HG03571 (cell line): ENCODE measurements at regions not wholly inside any gene's neighbourhood (a gene's known extent, or its start where the extent isn't known, plus 50 kb on each side); places are given as distances from the start of the nearest gene placed in this dataset.

Experiments used
- ATAC-seq: cut with Tn5 transposase; IDR thresholded peaks from one replicate; pipeline ENCODE4 v1.9.1; 2021; ENCODE audit not compliant: unreplicated experiment

DNA sequence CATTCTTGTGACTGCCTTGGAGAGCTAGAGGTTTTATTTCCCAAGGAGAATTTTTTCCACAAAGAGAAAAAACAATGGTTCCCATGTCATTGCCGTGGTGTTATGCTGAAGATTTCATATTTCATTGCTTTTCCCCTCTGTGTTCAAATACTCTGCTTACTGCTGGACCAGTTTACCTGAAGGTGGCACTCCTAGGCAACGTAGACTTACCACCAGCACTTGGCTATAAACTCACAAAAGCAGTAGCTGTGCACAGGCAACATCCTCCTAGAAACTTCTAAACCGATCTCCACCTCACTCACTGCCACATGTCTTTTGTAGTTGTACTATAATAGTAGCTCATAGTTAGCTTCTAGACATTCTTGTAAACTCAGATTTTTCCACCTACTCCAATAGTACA is 1319.7 kb upstream of the CRIM1 start:
- ATAC-seq, result no peak

DNA sequence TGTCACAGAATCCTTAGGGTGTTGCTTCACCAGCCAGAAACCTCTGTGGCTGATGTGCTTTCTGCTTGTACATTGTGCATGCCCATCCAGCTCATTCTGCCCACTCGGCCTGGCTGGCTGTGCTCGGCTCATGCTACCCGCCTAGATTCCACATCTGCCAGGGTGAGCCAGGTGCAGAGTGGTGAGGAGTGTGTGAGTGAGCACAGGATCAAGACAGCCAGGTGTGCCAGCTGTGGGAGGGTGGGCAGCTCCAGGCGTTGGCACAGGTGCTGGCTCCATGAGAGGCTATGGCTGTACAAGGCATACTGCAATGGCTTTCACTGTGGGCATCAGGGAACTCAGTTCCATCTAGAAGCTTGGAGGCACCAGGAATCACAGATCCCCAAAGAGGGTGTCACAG is 1321.8 kb upstream of the CRIM1 start:
- no peak for ATAC-seq

DNA sequence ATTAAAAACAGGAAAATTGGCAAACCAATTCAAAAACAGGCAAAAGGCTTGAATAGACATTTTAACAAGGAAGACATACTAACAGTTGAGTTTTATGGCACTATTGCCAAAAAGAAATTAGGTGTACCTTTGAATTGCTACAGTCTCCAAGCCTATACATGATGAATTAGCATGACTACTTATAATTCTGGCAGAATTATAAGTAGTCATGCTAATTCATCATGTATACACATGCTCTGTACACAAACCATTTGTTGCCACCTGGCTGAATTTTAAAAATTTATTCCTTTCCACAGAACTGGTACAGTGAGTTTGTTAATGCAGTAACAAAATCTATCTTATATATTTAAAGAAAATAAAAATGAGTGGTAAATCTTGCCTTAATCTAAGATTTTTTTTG is 1332.0 kb upstream of the CRIM1 start:
- ATAC-seq, result no peak

DNA sequence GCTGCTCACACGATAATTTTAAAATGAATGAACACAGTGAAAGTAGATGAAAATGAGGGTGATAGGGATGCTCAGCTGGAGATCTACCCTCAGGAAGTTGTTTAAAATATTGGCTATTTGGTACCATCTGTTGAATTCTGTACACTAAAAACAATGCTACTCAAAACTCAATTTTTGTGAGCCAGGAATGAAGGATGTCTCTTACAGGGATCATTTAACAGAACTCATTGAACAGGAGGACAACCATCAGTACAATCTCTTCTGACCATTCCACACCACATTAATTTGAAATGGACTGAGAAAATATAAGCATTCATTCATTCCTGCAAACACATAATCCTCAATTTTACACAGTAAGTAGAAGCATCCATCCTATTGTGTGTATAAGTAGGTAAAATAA is 1355.1 kb upstream of the CRIM1 start:
- no peak for ATAC-seq

- ATAC-seq, result no peak
These were observed 1356.8 kb upstream of the CRIM1 start for GRCh38 chr2:34998741-34999140.

DNA sequence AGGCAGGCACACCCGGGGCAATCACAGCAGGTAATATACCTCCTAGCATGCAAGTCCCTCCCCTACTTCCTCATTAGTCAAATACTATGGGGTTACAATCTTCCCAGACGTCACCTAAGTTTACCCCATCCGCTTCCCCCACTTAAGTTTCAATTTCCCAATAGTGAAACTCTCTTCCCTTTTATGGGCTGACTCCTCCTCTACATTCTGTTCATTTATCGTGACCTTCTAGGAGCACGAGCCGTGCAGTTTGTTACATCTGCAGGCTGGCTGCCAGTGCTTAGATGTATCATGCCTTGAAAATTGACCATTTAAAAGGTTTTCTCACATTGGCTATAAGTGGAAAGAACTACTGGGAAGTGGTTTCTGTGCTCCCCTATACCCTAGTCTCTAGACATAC is 1357.8 kb upstream of the CRIM1 start:
- ATAC-seq, result no peak

- no peak for ATAC-seq
These were observed 1360.4 kb upstream of the CRIM1 start for GRCh38 chr2:34995196-34995595.

DNA sequence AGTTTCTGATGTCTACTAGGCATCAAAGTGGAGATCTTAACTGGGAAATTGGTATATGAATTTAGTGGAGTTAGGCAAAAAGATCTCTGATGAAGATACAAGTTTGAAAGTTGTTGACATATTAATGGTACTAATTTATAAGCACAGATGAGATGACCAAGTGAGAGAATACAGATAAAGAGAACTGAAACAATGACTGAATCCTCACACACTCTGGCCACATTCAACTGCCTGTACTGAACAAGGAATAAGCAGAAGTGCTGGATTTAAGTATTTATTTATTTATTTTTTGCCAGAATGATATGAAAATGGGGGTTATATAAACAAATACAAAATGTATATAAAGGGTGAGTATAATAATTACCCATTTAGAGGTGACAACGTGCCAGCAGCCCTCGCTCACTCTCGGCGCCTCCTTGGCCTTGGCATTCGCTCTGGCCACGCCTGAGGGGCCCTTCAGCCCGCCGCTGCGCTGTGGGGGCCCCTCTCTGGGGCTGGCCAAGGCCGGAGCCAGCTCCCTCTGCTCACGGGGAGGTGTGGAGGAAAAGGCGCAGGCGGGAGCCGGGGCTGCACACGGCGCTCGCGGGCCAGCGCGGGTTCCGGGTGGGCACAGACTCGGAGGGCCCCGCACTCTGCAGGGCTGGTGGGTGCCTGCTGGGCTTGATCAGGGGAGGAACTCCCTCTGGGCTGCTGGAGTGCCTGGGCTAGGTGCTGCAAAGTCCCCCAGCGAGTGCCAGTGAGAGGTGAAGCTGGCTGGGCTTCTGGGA is 1363.9 kb upstream of the CRIM1 start:
- ATAC-seq, result no peak

DNA sequence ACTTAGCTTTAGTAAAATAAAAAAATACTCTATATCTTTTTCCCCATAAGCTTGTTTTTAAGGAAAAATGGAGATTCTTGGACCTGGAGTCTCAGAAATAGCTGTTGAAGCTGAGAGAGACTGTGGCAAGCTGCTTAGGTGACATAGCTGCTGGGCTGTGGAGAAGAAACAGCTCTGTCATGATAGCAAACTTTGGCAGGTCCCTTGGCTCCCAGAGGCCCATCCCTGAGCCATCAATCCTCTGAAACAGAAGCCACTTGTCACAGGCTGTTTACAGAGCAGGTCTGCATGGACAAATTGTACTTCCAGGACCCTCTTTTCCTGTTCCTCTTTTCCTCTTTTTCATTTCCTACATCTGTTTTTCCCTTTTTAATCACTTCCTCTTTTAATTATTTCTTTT is 1370.1 kb upstream of the CRIM1 start:
- no peak for ATAC-seq

DNA sequence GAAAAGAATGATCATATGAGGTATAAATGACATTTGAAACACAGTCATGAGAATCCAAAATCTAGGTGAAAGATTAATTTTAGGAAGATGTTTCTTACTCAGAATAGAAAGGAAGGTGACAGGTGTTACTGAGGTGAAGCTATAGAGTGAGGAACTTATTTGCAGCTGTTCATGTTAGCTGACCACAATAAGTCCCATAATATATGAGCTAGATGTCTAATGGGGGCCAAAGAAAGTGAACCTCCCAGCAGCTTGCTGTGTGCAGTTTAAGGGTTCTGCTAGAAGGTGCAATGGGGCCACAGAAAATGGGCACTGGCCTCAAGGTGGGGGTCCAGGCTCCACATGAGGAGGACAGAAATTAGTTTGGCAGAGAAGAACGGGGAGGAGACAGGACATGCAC is 1374.9 kb upstream of the CRIM1 start:
- no peak for ATAC-seq

DNA sequence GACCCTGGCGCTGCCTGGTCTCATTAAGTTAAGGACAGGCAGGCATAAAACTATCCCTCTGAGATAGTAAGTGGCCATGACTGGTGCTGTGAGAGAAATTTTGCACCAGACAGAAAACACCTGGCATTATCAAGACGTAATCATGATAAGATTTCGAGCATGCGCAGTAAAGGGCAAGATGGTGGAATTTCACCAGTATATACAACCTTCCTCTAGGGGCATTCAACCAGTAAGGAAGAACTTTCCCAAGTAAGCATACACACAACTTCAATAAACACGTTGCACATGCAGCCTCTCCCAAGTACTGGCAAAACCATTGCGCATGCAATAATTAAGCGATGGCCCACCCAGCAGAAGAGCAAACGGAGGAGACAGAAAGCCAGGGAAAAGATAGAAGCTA is 1376.4 kb upstream of the CRIM1 start:
- no peak for ATAC-seq

DNA sequence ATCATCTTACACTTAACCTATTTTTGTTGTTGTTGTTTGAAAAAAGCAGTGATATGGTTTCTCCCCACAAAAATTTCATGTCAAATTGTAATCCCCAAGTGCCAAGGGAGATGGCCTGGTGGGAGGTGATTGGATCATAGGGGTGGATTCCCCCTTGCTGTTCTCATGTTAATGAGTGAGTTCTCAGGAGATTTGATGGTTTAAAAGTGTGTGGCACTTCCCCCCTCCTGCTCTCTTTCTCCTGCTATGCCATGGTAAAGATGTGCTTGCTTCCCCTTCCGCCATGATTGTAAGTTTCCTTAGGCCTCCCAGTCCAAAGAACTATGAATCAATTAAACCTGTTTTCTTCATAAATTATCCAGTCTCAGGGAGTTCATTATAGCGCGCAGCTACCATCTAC is 1362.7 kb upstream of the FAM98A start:
- no peak for ATAC-seq

GRCh38 chr2:34954758-34955157 is 1355.7 kb upstream of the FAM98A start:
- no peak for ATAC-seq

DNA sequence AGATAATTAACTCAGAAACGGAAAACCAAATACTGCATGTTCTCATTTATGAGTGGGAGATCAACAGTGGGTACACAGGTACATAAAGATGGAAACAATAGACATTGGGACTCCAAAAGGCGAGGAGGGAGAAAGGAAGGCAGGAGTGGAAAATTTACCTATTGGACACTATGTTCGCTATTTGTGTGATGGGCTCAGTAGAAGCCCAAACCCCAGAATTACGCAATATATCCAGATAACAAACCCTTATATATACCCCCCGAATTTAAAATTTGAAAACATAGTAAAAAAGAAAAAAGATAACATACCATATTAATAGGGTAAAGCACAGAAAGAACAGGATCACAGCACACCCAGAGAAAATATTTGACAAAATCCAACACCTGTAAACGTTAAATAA is 1351.7 kb upstream of the FAM98A start:
- ATAC-seq, result no peak

DNA sequence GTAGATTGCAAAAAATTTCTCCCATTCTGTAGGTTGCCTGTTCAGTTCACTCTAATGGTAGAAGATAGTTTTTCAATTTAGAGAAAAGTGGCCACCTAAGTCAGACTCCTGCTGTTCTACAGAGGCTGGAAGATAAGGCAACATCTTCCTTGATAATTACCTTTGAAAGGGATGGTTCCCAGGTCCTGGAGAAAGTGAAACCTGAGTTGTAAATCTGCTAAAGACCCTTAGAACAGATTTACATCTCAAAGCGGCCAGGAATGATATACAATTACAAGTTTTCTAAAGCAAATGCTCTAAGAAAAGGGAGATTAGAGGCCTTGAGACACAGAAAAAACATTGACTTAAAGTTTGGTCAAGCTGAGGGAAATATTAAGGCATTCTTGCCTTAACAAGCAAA is 1350.2 kb upstream of the FAM98A start:
- no peak for ATAC-seq

DNA sequence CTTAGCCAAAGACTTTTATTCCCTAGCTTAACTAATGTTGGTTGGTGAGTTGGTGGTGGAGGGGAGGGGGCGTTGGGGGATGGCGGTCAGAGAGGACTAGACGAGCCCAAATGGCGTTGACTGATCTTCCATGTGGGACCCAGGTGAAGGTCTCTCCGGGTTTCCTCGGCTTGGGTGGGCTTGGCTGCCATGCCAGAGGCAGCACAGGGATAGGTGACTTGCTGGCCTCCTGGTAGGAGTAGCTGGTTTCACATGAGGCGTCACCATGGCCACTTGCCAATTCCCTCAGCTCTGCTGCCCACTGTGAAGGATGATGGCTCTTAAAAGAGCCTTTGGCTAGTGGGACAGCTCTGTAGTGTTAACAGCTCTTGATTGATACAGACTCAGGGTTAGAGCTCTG is 1337.0 kb upstream of the FAM98A start:
- no peak for ATAC-seq

DNA sequence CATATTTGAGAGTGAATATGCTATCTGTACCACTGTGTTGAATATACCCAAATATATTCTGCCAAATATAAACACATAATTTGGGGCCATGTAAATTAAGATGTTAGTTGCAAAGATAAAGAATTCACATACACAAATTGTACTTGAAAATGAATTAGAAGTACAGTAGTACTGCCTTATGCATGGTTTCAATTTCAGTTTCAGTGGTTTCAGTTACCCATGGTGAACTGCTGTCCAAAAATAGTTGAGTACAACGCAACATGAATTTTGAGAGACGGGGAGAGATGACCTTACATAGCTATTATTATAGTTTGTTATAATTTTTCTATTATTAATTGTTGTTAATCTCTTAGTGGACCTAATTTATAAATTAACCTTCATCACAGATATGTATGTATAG is 1313.0 kb upstream of the FAM98A start:
- peak; percentile 74 for ATAC-seq

GRCh38 chr2:34909992-34910705 is 1311.0 kb upstream of the FAM98A start:
- no peak for ATAC-seq

GRCh38 chr2:34907812-34908211 is 1308.7 kb upstream of the FAM98A start:
- ATAC-seq, result no peak

DNA sequence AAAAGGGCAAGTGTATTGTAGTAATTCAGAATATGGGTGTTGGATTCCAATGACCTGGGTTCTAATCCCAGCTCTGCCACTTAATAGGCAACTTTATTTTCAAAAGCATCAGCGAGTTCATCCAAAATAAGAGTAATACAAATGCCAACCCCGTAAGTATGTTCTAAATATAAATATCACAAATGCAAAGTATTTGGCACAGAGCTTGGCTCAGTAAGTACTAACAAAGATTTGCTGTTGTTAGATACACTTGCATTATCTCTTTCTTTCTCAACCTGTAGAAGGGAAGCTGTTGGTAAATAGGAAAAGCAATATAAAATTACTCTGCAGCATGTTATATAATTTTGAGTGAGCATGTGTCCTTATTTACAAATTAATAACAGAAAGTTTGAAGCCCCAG is 1302.6 kb upstream of the FAM98A start:
- ATAC-seq, result no peak

DNA sequence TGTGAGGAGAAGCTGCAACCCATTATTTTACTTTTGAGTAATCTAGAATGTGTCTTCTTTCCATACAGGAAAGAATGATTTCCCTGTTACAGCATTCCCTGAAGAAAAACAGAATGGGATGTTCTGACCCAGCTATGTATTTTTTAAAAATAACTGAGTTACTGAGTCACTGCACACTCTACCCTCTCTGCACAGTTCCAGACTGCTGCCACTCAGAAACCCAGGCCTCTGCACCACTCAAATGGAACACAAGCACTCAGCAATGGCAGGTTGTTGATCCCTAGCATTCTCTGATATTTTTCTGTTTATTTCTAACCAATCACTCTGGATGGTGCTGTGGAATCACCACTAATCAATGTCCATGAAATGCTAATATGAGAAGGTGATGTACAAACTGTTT is 1300.0 kb upstream of the FAM98A start:
- no peak for ATAC-seq

GRCh38 chr2:34892766-34893165 is 1293.7 kb upstream of the FAM98A start:
- no peak for ATAC-seq

GRCh38 chr2:34892256-34892655 is 1293.2 kb upstream of the FAM98A start:
- ATAC-seq, result no peak
